ENCODE measurements at regions not wholly inside any gene's neighbourhood (a gene's known extent, or its start where the extent isn't known, plus 50 kb on each side); places are given as distances from the start of the nearest gene placed in this dataset.

GRCh38 chr2:78676921-78677696 lies 348.4 kb upstream of the REG3G start:
- H3K4me3 ChIP-seq (ENCODE audit: insufficient read depth, low read depth, low read length), result no peak overlapping the region
- H2AK9ac ChIP-seq (replicated peaks; ENCODE audit: low read depth, low read length, poor library complexity), result no peak overlapping the region
- H3K9me1 ChIP-seq (ENCODE audit: insufficient read depth, low read length), result no peaks in the 10 kb centered on the region
- H4K5ac ChIP-seq (ENCODE audit: low read depth, low read length), result no peak overlapping the region
- no peak for DNase-seq
- H3K36me3 ChIP-seq (ENCODE audit: control insufficient read depth, insufficient read depth, low read length), result no peaks in the 10 kb centered on the region
- H3K4me1 ChIP-seq (ENCODE audit: control insufficient read depth, insufficient read depth, low read length), result no peaks in the 10 kb centered on the region
- no peak overlapping the region for H3K9ac ChIP-seq (ENCODE audit: low read depth, low read length)
- no peaks in the 10 kb centered on the region for H4K20me1 ChIP-seq (ENCODE audit: insufficient read depth, low read length)
- CTCF ChIA-PET, result interaction anchor here (1.7 kb wide), 1 partner anchor 12 kb away, joined by 5 read pairs; no protein-coding TSS in a partner anchor
- no peak overlapping the region for H2AK5ac ChIP-seq (ENCODE audit: low read depth, low read length)
- intact Hi-C loops (cut with micrococcal nuclease), result loop anchor here (10.0 kb wide), 1 partner anchor 578 kb away; no protein-coding TSS in a partner anchor
- POLR2A ChIA-PET (ENCODE audit: unreplicated experiment), result no interaction called here
- no peak for TF ChIP-seq RCOR1 (IDR thresholded peaks at IDR 0.05; ENCODE audit: insufficient replicate concordance, low read length)
- no peak for TF ChIP-seq POLR2A (IDR thresholded peaks at IDR 0.05; ENCODE audit: low read depth, low read length)
- TF ChIP-seq, protein P1, sequence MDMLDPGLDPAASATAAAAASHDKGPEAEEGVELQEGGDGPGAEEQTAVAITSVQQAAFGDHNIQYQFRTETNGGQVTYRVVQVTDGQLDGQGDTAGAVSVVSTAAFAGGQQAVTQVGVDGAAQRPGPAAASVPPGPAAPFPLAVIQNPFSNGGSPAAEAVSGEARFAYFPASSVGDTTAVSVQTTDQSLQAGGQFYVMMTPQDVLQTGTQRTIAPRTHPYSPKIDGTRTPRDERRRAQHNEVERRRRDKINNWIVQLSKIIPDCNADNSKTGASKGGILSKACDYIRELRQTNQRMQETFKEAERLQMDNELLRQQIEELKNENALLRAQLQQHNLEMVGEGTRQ (IDR thresholded peaks at IDR 0.05; ENCODE audit: low read depth, low read length), result no peak
- TF ChIP-seq MXI1 (IDR thresholded peaks at IDR 0.05; ENCODE audit: borderline replicate concordance, low read depth, low read length), result no peak
- TF ChIP-seq CTCF (conservative IDR thresholded peaks at IDR 0.05; ENCODE audit: low read depth, low read length), result no peak
- no peak for TF ChIP-seq BHLHE40 (IDR thresholded peaks at IDR 0.05; ENCODE audit: low read depth, low read length)
- no peak for TF ChIP-seq MAZ (IDR thresholded peaks at IDR 0.05; ENCODE audit: borderline replicate concordance, low read depth, low read length)
- no peak for TF ChIP-seq RFX5 (IDR thresholded peaks at IDR 0.05; ENCODE audit: low read depth, low read length)
- H2AFZ ChIP-seq (replicated peaks; ENCODE audit: low read length, poor library complexity), result no peak overlapping the region
- H3K4ac ChIP-seq (ENCODE audit: low read depth, low read length), result no peak overlapping the region
- no peak overlapping the region for H2BK120ac ChIP-seq (ENCODE audit: low read depth, low read length)
- ATAC-seq (ENCODE audit: low read depth), result no peak
- H2BK20ac ChIP-seq (ENCODE audit: low read depth, low read length), result no peak overlapping the region
- H2BK5ac ChIP-seq (ENCODE audit: low read depth, low read length, poor library complexity, severe bottlenecking), result no peak overlapping the region
- no peaks in the 10 kb centered on the region for H3K27me3 ChIP-seq (ENCODE audit: control insufficient read depth, insufficient read depth, low read length)
- H4K8ac ChIP-seq (ENCODE audit: low read depth in 2 of 2, low read length in 2 of 2), result no peak overlapping the region
- H3K23ac ChIP-seq (ENCODE audit: low read depth, low read length), result no peak overlapping the region
- H3K18ac ChIP-seq (ENCODE audit: low read depth, low read length), result no peak overlapping the region
- in situ Hi-C loops (cut with MboI; ENCODE audit: low sequenced_read_pairs), result no loop called here
- no peak overlapping the region for H3K4me2 ChIP-seq (ENCODE audit: low read depth, low read length)
- peaks cover 15% of the 10 kb centered on the region for H3K9me3 ChIP-seq (ENCODE audit: control insufficient read depth, insufficient read depth, low read length)
- dilution Hi-C loops (cut with HindIII; ENCODE audit: low sequenced_read_pairs, unreplicated experiment), result no loop called here
- H3K14ac ChIP-seq (replicated peaks; ENCODE audit: low read depth, low read length), result no peak overlapping the region
- BruUV-seq (replicated peaks), result no TSS peak
- WGBS, 2 experiments (ENCODE audit: extremely low coverage in 2 of 2, insufficient read length in 1 of 2), result no CpG with 5 or more reads among the region's 4 CpGs
- H3K79me1 ChIP-seq (ENCODE audit: low read depth in 1 of 2, low read length in 2 of 2), result no peaks in the 10 kb centered on the region
- no peak overlapping the region for H4K91ac ChIP-seq (ENCODE audit: insufficient read depth, low read depth, low read length)
- no peak overlapping the region for H3K27ac ChIP-seq (ENCODE audit: insufficient read depth, low read length)
- no peak overlapping the region for H2BK15ac ChIP-seq (ENCODE audit: low read depth, low read length)
- no peak overlapping the region for H3K56ac ChIP-seq (ENCODE audit: extremely low read depth, insufficient read depth, low read length)

All from IMR-90 (cell line).